ENCODE measurements at regions not wholly inside any gene's neighbourhood (a gene's known extent, or its start where the extent isn't known, plus 50 kb on each side); places are given as distances from the start of the nearest gene placed in this dataset.

DNA sequence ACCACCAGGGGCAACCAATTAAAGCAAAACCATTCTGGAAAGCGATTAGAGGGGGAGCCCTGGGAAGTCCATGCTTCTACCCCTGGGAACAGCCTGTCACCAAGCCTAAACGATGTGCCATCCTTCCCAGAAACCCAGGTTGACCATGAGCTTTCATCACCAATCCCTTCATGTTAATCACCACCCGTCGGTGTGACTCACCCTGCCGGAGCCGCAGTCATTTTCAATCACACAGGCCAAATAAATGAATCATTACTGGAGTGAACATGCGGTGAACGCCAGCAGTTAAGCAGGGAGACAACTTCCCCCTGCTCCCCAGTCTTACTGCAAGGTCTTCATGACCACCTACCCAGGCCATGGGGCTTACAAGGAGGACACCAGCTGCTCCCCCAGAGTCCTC is 308.8 kb downstream of the AJAP1 start:
- H3K4me1 ChIP-seq (replicated peaks) = no peaks in the 10 kb centered on the region
- no peak overlapping the region for H3K4me3 ChIP-seq
- H3K27ac ChIP-seq = no peak overlapping the region
- DNase-seq (ENCODE audit: low read depth in 1 of 2, low spot score in 2 of 2) = no peak
- H3K36me3 ChIP-seq = no peaks in the 10 kb centered on the region
- peaks cover 2% of the 10 kb centered on the region for H3K9me3 ChIP-seq (replicated peaks)
- H3K27me3 ChIP-seq (replicated peaks) = no peaks in the 10 kb centered on the region

DNA sequence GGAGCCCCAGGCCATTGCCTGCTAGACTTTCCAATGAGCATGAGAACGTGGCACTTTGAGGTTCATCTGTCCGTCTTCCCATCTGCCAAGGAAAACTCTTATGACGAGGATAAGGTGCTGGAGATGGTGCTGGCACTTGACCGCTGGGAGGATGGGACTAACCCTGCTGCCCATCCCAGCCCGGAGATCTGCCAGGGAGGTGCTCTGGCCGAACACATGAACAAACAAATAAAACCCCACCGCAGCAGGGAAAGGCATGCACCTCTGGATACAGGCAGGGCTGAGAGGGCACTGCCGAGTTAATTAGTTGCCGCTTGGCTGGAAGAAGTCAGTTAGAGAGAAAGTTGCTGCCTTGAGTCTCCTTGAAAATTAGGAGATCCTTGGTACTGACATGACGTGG is 308.4 kb downstream of the AJAP1 start:
- Histone ChIP-seq H3K4me1 (replicated peaks) (no peaks in the 10 kb centered on the region), H3K9me3 (replicated peaks) (peaks cover 2% of the 10 kb centered on the region), H3K27ac (no peak overlapping the region), H3K27me3 (replicated peaks) (no peaks in the 10 kb centered on the region), H3K4me3 (no peak overlapping the region), H3K36me3 (no peaks in the 10 kb centered on the region)
- no peak for DNase-seq (ENCODE audit: low read depth in 1 of 2, low spot score in 2 of 2)

DNA sequence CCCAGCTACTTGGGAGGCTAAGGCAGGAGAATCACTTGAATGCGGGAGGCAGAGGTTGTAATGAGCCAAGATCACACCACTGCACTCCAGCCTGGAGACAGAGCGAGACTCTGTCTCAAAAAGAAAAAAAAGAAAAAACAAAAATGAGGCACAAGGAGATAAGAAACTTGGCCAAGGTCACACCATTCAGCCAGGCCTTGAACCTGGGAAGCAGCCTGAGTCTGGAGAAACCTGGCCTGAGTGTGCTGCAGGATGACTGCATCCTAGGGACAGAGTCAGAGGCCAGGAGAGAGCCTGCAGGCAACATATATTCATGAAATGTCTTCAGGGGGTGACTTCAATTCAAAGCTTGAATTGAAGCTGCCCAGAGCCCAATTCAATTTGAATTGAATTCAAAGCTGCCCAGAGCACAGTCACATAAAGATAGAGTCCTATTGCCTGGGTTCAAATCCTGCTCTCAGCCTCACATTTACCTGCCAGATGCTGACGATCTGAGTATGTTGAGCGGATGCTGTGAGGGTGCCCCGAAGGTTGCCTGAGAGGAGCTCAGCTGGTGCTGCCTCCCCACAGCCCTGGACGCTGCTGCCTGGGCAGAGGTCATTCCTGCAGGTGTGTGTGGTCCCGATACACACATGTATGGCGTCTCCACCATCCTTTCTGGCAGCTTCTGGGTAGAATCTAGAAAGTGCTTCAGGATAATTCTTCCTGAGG is 307.7 kb downstream of the AJAP1 start:
- Histone ChIP-seq H3K36me3 (no peaks in the 10 kb centered on the region), H3K27me3 (replicated peaks) (no peaks in the 10 kb centered on the region), H3K9me3 (replicated peaks) (peaks cover 5% of the 10 kb centered on the region), H3K27ac (no peak overlapping the region), H3K4me3 (no peak overlapping the region), H3K4me1 (replicated peaks) (no peaks in the 10 kb centered on the region)
- DNase-seq (ENCODE audit: low read depth in 1 of 2, low spot score in 2 of 2) = no peak

DNA sequence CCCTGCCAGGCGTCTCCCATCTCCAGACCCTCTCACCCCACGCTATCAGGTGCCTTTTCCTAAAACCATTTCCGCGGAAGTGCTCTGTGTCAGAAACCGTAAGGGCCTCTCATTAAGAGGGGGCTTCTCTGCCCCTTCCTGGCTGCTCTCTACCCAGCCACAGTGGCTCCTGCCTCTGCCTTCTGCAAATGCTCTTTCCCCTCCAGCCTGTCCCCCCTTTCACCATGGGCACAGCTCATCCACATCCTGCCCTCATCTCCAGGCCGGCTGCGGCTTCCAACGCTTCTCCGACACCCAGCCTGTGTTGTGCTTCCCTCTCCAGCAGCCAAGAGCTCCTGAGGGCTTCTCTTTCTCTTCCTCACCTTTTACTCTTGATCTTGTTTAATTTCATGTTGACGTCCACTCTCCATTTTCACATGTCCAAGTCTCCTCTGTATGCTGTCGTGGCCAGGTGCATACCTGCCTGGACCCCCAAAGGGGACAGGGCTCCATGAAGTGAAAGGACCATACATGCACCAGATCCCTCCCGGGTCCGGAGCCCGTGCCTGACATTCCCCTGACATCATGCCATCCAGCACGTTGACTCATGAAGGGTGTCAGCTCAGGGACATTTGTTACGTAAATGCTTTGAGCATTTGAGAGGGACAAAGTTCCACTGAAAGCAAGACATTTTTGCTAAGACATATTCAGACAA is 306.5 kb downstream of the AJAP1 start:
- Histone ChIP-seq H3K9me3 (replicated peaks) (peaks cover 5% of the 10 kb centered on the region), H3K27ac (no peak overlapping the region), H3K4me1 (replicated peaks) (no peaks in the 10 kb centered on the region), H3K36me3 (no peaks in the 10 kb centered on the region), H3K27me3 (replicated peaks) (no peaks in the 10 kb centered on the region), H3K4me3 (no peak overlapping the region)
- DNase-seq (ENCODE audit: low read depth in 1 of 2, low spot score in 2 of 2) = no peak

DNA sequence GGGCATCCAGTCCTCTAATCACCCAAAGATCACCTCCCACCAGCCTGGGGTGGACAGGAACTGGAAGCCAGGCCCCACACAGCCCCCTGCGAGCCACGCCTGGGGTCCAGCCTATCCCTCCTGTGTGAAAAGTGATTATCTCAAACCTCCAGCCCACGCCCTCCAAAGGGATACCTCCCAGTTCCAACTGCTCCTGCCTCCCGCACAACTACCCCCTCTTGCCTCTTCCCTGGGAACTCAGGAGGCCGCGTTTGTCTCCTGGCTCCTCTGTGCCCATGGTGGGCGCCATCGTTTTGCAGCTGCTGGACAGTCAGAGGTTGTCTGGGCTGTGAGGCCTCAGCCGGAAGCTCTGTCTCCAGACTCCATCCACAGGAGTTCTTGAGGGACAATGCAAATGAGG is 305.9 kb downstream of the AJAP1 start:
- Histone ChIP-seq H3K4me1 (replicated peaks) (no peaks in the 10 kb centered on the region), H3K27ac (no peak overlapping the region), H3K4me3 (no peak overlapping the region), H3K9me3 (replicated peaks) (peaks cover 5% of the 10 kb centered on the region), H3K36me3 (no peaks in the 10 kb centered on the region), H3K27me3 (replicated peaks) (no peaks in the 10 kb centered on the region)
- DNase-seq (ENCODE audit: low read depth in 1 of 2, low spot score in 2 of 2) = no peak

DNA sequence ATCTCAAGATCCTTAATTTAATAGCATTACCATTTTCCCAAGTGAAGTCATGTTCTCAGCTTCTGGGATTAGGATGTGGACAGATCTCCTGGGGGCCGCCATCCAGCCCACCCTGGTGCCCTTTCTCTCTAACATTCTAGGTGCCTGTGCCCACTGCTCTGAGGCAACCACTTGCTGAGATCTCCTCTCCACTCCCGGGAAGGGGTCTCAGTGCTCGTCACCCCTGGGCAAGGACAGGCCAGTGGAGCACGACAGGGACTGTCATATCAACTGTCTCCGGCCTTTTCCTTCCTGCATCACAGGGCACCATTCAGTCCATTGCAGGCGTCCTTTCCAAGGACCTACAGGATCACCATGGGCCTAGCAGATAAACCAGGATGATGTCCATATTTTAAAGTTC is 304.8 kb downstream of the AJAP1 start:
- no peaks in the 10 kb centered on the region for H3K27me3 ChIP-seq (replicated peaks)
- H3K9me3 ChIP-seq (replicated peaks) = peaks cover 5% of the 10 kb centered on the region
- no peaks in the 10 kb centered on the region for H3K36me3 ChIP-seq
- H3K27ac ChIP-seq = no peak overlapping the region
- DNase-seq (ENCODE audit: low read depth in 1 of 2, low spot score in 2 of 2) = no peak
- H3K4me3 ChIP-seq = no peak overlapping the region
- H3K4me1 ChIP-seq (replicated peaks) = no peaks in the 10 kb centered on the region

DNA sequence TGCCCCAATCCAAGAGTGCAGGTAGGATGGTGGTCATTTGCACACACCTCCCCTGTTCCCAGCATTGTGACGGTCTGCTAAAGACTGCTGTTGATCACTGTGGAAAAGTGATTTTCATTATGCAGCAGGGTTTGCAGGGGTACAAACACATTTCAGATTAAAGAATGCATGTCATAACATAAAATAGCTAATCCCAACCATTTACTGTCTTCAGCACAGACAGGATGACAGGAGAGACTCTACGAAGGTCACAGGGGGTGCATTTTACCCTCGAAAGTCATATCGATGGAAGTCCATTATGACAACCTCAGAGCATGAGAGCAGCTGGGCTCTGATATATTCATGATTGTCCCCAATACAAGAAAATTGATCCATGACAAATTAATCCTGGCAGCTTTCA is 302.6 kb downstream of the AJAP1 start:
- no peaks in the 10 kb centered on the region for H3K36me3 ChIP-seq
- no peaks in the 10 kb centered on the region for H3K27me3 ChIP-seq (replicated peaks)
- no peaks in the 10 kb centered on the region for H3K4me1 ChIP-seq (replicated peaks)
- no peak for DNase-seq (ENCODE audit: low read depth in 1 of 2, low spot score in 2 of 2)
- no peak overlapping the region for H3K27ac ChIP-seq
- peaks cover 5% of the 10 kb centered on the region for H3K9me3 ChIP-seq (replicated peaks)
- no peak overlapping the region for H3K4me3 ChIP-seq

DNA sequence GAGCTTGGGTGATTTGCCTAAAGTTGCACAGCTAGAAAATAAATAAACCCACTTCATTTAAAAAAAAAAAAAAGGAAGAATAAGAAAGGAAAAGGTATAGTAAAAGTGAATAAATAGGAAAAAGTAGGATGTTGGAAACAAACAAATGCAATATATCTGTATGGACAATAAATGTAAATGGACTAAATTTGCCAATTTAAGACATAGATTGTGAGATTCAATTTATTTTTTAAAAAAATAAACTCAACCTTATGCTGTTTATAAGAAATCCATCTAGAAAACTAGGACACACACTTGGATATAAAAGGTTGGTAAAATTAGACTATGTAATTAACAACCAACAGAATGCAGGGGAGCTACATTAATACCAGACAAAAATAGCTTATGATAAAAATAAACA is 300.0 kb downstream of the AJAP1 start:
- Histone ChIP-seq H3K4me3 (no peak overlapping the region), H3K9me3 (replicated peaks) (peaks cover 2% of the 10 kb centered on the region), H3K36me3 (no peaks in the 10 kb centered on the region), H3K27ac (no peak overlapping the region), H3K4me1 (replicated peaks) (no peaks in the 10 kb centered on the region), H3K27me3 (replicated peaks) (no peaks in the 10 kb centered on the region)
- no peak for DNase-seq (ENCODE audit: low read depth in 1 of 2, low spot score in 2 of 2)

DNA sequence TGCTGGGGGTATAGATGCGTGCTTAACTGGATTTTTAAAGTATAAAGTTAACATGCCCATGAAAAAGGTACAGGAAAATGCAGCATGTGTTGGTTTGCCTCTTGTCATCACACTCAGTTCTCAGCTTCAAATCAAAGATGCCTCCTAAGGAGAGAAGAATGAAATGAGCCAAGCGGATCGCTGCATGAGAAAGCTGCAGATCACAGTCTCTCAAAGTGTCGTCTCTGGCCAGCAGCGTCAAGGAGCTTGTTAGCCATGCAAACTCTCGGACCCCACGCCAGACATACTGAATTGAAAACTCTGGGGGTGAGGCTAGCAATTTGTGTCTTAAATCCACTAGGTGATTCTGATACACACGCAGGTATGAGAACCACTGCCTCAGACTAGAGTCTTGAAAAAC is 297.2 kb downstream of the AJAP1 start:
- no peaks in the 10 kb centered on the region for H3K36me3 ChIP-seq
- no peak overlapping the region for H3K27ac ChIP-seq
- peaks cover 3% of the 10 kb centered on the region; the same call in 1 of the 2 replicates for H3K9me3 ChIP-seq (replicated peaks)
- DNase-seq (ENCODE audit: low read depth in 1 of 2, low spot score in 2 of 2) = no peak
- H3K4me1 ChIP-seq (replicated peaks) = no peaks in the 10 kb centered on the region
- no peak overlapping the region for H3K4me3 ChIP-seq
- no peaks in the 10 kb centered on the region for H3K27me3 ChIP-seq (replicated peaks)

DNA sequence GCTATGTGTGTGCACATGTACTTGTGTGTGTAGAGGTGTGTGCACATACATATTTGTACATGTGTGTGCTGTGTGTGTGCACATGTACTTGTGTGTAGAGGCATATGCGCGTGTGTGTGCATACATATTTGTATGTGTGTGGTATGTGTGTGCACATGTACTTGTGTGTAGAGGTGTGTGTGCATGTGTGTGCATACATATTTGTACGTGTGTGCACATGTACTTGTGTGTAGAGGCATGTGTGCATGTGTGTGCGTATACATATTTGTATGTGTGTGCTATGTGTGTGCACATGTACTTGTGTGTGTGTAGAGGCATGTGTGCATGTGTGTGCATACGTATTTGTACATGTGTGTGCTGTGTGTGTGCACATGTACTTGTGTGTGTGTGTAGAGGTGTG is 291.9 kb downstream of the AJAP1 start:
- Histone ChIP-seq H3K27ac (no peak overlapping the region), H3K36me3 (no peaks in the 10 kb centered on the region), H3K9me3 (replicated peaks) (peaks cover 9% of the 10 kb centered on the region), H3K27me3 (replicated peaks) (no peaks in the 10 kb centered on the region), H3K4me1 (replicated peaks) (no peaks in the 10 kb centered on the region), H3K4me3 (no peak overlapping the region)
- DNase-seq (ENCODE audit: low read depth in 1 of 2, low spot score in 2 of 2) = no peak

DNA sequence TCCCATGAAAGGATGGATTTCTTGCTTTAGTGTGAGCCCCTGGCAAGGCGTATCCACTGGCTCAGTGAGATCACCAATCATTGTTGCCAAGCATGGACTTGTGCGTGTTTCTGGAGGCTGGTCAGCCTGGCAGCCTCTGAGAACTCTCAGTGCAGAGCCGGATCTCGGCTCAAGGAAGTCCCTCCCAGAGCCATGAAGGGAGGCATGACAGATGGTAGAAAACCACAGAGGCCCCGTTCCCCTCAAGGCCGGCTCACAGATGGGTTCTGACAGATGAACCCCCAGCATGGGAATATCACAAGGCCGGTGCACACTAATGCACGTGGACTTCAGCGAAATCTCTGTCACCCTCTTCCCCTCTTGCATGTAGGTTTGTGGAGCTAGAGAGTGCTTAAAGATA is 290.5 kb downstream of the AJAP1 start:
- H3K4me3 ChIP-seq = no peak overlapping the region
- no peak for DNase-seq (ENCODE audit: low read depth in 1 of 2, low spot score in 2 of 2)
- H3K4me1 ChIP-seq (replicated peaks) = no peaks in the 10 kb centered on the region
- H3K27ac ChIP-seq = no peak overlapping the region
- no peaks in the 10 kb centered on the region for H3K36me3 ChIP-seq
- no peaks in the 10 kb centered on the region for H3K27me3 ChIP-seq (replicated peaks)
- H3K9me3 ChIP-seq (replicated peaks) = peaks cover 10% of the 10 kb centered on the region

DNA sequence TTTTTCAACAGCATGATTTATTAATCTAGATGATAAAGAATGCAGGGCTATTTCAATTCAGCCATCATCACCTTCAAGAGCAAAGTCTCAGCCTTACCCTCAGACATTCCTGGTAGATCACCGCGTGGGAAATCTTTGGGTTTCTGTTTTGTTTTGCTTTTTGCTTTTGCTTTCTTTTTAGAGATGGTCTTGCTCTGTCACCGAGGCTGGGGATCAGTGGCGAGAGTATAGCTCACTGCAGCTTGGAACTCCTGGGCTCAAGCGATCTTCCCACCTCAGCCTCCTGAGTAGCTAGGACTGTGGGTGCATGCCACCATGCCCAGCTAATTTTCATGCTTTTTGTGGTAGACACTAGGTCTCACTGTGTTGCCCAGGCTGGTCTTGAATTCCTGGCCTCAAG is 289.7 kb downstream of the AJAP1 start:
- H3K27ac ChIP-seq = no peak overlapping the region
- H3K4me1 ChIP-seq (replicated peaks) = no peaks in the 10 kb centered on the region
- H3K9me3 ChIP-seq (replicated peaks) = peaks cover 14% of the 10 kb centered on the region
- H3K36me3 ChIP-seq = no peaks in the 10 kb centered on the region
- no peak for DNase-seq (ENCODE audit: low read depth in 1 of 2, low spot score in 2 of 2)
- no peaks in the 10 kb centered on the region for H3K27me3 ChIP-seq (replicated peaks)
- no peak overlapping the region for H3K4me3 ChIP-seq

DNA sequence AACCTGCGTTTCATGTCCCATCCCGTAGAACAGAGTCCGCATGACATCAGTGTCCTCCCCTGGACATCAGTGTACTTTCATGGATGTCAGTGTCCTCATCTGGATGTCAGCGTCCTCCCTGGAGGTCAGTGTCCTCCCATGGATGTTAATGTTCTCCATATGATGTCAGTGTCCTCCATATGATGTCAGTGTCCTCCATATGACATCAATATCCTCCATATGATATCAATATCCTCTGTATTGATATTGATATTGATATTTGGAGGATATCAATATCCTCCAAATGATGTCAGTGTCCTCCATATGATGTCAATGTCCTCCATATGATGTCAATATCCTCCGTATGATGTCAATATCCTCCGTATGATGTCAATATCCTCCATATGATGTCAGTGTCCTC is 284.9 kb downstream of the AJAP1 start:
- Histone ChIP-seq H3K27ac (no peak overlapping the region), H3K4me3 (no peak overlapping the region), H3K4me1 (replicated peaks) (no peaks in the 10 kb centered on the region), H3K36me3 (no peaks in the 10 kb centered on the region), H3K9me3 (replicated peaks) (peaks cover 6% of the 10 kb centered on the region; the same call in 1 of the 2 replicates), H3K27me3 (replicated peaks) (no peaks in the 10 kb centered on the region)
- DNase-seq (ENCODE audit: low read depth in 1 of 2, low spot score in 2 of 2) = peak in 1 of 2 experiments; percentile 9

DNA sequence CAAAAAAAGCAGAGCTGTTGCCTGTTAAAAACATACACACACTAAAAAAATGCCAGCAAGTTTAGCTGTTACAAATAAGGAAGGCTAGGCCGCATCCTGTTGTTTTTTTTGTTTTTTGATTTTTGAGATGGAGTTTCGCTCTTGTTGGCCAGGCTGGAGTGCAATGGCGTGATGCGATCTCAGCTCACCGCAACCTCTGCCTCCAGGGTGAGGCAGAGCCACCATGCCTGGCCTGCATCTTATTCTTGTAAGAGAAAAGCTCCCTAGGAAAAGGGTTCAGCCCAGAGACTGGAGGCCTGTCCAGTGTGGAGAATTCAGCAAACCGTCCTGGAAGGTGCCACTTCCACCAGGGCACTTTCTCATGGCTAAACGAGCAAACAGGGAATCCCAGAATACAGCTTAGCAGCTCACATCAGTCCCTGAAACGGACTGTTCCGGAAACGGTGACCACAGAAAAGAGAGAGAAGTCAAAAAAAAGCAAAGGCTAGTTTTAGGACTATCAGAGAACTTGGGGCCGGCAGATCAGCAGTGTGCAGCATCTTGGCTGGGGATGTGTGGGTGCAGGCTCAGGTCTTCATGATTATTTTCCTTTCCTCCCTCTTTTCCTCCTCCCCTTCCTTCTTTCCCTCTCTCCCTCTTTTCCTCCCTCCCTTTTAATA is 283.6 kb downstream of the AJAP1 start:
- Histone ChIP-seq H3K4me3 (no peak overlapping the region), H3K27ac (no peak overlapping the region), H3K36me3 (no peaks in the 10 kb centered on the region), H3K9me3 (replicated peaks) (peaks cover 6% of the 10 kb centered on the region; the same call in 1 of the 2 replicates), H3K4me1 (replicated peaks) (no peaks in the 10 kb centered on the region), H3K27me3 (replicated peaks) (no peaks in the 10 kb centered on the region)
- no peak for DNase-seq (ENCODE audit: low read depth in 1 of 2, low spot score in 2 of 2)
